ENCODE measurements at regions not wholly inside any gene's neighbourhood (a gene's known extent, or its start where the extent isn't known, plus 50 kb on each side); places are given as distances from the start of the nearest gene placed in this dataset.

GRCh38 chr10:20443094-20443493, 454.0 kb downstream of the NEBL start:
- TF ChIP-seq, protein P1, sequence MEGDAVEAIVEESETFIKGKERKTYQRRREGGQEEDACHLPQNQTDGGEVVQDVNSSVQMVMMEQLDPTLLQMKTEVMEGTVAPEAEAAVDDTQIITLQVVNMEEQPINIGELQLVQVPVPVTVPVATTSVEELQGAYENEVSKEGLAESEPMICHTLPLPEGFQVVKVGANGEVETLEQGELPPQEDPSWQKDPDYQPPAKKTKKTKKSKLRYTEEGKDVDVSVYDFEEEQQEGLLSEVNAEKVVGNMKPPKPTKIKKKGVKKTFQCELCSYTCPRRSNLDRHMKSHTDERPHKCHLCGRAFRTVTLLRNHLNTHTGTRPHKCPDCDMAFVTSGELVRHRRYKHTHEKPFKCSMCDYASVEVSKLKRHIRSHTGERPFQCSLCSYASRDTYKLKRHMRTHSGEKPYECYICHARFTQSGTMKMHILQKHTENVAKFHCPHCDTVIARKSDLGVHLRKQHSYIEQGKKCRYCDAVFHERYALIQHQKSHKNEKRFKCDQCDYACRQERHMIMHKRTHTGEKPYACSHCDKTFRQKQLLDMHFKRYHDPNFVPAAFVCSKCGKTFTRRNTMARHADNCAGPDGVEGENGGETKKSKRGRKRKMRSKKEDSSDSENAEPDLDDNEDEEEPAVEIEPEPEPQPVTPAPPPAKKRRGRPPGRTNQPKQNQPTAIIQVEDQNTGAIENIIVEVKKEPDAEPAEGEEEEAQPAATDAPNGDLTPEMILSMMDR (IDR thresholded peaks at IDR 0.05), result no peak
- no peak for TF ChIP-seq POLR2A (IDR thresholded peaks at IDR 0.05)
- no peak overlapping the region for H3K27ac ChIP-seq
- no peaks in the 10 kb centered on the region for H3K27me3 ChIP-seq
- no peaks in the 10 kb centered on the region for H3K4me1 ChIP-seq
- no peaks in the 10 kb centered on the region for H3K36me3 ChIP-seq
- no peak overlapping the region for H3K4me3 ChIP-seq
- no peak for DNase-seq
- intact Hi-C loops (cut with DNase I), result no loop called here
- no peaks in the 10 kb centered on the region for H3K9me3 ChIP-seq

DNA sequence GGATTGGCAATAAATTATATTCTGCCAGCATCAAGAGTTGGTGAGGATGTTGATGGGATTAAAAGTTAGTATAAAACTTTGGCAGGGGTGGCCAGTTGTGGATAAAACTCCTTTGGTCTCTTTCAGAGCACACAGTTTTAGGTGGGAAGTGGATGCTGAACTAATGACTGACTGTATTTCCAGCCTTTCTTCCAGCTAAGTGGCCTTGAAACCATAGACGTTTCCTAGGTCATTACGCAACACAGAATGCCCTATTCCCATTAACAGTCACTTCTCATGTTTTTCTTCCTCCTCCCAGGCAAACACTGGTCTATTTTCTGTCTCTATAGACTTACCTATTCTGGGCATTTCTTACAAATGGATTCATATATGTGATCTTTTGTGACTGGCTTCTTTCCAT, 467.4 kb downstream of the NEBL start:
- Histone ChIP-seq H3K4me3 (no peak overlapping the region), H3K36me3 (no peaks in the 10 kb centered on the region), H3K9me3 (no peaks in the 10 kb centered on the region), H3K27ac (no peak overlapping the region), H3K4me1 (no peaks in the 10 kb centered on the region), H3K27me3 (no peaks in the 10 kb centered on the region)
- intact Hi-C loops (cut with DNase I), result no loop called here
- TF ChIP-seq, protein P1 (IDR thresholded peaks at IDR 0.05), result no peak
- TF ChIP-seq POLR2A (IDR thresholded peaks at IDR 0.05), result no peak
- DNase-seq, result no peak
- 66 to 81% methylated on average over 2 of the region's 2 CpGs for WGBS, 2 donors

GRCh38 chr10:20427821-20428220, 469.3 kb downstream of the NEBL start:
- Histone ChIP-seq H3K36me3 (no peaks in the 10 kb centered on the region), H3K9me3 (no peaks in the 10 kb centered on the region), H3K27me3 (no peaks in the 10 kb centered on the region), H3K4me1 (no peaks in the 10 kb centered on the region), H3K4me3 (no peak overlapping the region), H3K27ac (no peak overlapping the region)
- no peak for DNase-seq
- intact Hi-C loops (cut with DNase I), result no loop called here
- TF ChIP-seq, protein P1 (IDR thresholded peaks at IDR 0.05), result no peak
- no peak for TF ChIP-seq POLR2A (IDR thresholded peaks at IDR 0.05)
- 53 to 63% methylated on average over 1 of the region's 1 CpG for WGBS, 2 donors

- Histone ChIP-seq H3K27me3 (no peaks in the 10 kb centered on the region), H3K27ac (no peak overlapping the region), H3K36me3 (no peaks in the 10 kb centered on the region), H3K4me1 (no peaks in the 10 kb centered on the region), H3K9me3 (no peaks in the 10 kb centered on the region), H3K4me3 (no peak overlapping the region)
- 6 to 21% methylated on average over 3 of the region's 3 CpGs for WGBS, 2 donors
- TF ChIP-seq, protein P1 (IDR thresholded peaks at IDR 0.05), result no peak
- TF ChIP-seq POLR2A (IDR thresholded peaks at IDR 0.05), result no peak
- intact Hi-C loops (cut with DNase I), result no loop called here
- DNase-seq, result no peak
These were observed 478.8 kb downstream of the NEBL start for GRCh38 chr10:20418286-20418685.

DNA sequence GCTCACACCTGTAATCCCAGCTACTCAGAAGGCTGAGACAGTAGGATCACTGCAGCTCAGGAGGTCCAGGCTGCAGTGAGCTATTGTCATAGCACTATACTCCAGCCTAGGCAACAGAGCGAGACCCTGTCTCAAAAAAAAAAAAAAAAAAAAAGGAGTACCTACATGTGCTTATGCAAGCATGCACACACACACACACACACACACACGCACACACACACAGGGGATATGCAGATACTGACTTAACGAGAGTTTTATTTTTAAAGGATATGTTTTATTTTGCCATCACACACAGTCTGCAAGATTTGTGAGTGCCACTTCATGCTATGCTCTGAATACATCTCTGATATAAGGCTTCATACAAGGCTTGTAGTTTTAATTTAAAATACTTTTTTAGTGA, 479.3 kb downstream of the NEBL start:
- intact Hi-C loops (cut with DNase I), result no loop called here
- Histone ChIP-seq H3K27ac (no peak overlapping the region), H3K36me3 (no peaks in the 10 kb centered on the region), H3K9me3 (no peaks in the 10 kb centered on the region), H3K4me3 (no peak overlapping the region), H3K4me1 (no peaks in the 10 kb centered on the region), H3K27me3 (no peaks in the 10 kb centered on the region)
- no peak for DNase-seq
- WGBS, 2 donors, result 52 to 54% methylated on average over 2 to 3 of the region's 3 CpGs
- TF ChIP-seq, protein P1 (IDR thresholded peaks at IDR 0.05), result no peak
- TF ChIP-seq POLR2A (IDR thresholded peaks at IDR 0.05), result no peak

Data from esophagus squamous epithelium (tissue), 5 donors.